H1 (cell line): ENCODE measurements at regions not wholly inside any gene's neighbourhood (a gene's known extent, or its start where the extent isn't known, plus 50 kb on each side); places are given as distances from the start of the nearest gene placed in this dataset.

ENCODE experiments used
- CTCF ChIA-PET: fragments of 300-600 bp; sonication (Branson Sonifier 250); formaldehyde crosslinking; loops from one replicate; lab custom pipeline; 2021; ENCODE audit not compliant: partially characterized antibody; lab: Charles Lee
- POLR2A ChIA-PET: fragments of 300-600 bp; sonication (Branson Sonifier 250); formaldehyde crosslinking; loops from one replicate; lab custom pipeline; 2021; ENCODE audit warnings: inconsistent platforms; ENCODE audit not compliant: partially characterized antibody; lab: Charles Lee
- DNase-seq, 2 experiments: peaks; one replicate each; pipeline versions ENCODE4 v3.0.0 to v3.0.0-alpha.2; 2010 to 2022; ENCODE audit warnings: low spot score in 2 of 2, low read depth in 1 of 2, mixed read lengths in 1 of 2
- FAIRE-seq: peaks from 2 replicates; lab custom pipeline; 2011; peaks lifted over from hg19 to GRCh38; lab: Jason Lieb, UNC
- H2AFZ ChIP-seq: 2 replicates; pipeline ENCODE4 v1.8.1; 2012; ENCODE audit warnings: low read length, inconsistent platforms
- H2AK5ac ChIP-seq: 2 replicates; pipeline ENCODE4 v1.6.1; 2013; ENCODE audit warnings: low read depth, low read length
- H2BK120ac ChIP-seq: replicated peaks from 2 replicates; pipeline ENCODE3; 2013; ENCODE audit warnings: low read depth, low read length, inconsistent platforms
- H2BK12ac ChIP-seq: 2 replicates; pipeline ENCODE4 v1.6.1; 2013; ENCODE audit warnings: low read depth, low read length
- H2BK15ac ChIP-seq: 2 replicates; pipeline ENCODE4 v1.6.1; 2013; ENCODE audit warnings: low read length
- H2BK20ac ChIP-seq: 2 replicates; pipeline ENCODE4 v1.6.1; 2013; ENCODE audit warnings: low read length
- H2BK5ac ChIP-seq: 2 replicates; pipeline ENCODE4 v1.6.1; 2013; ENCODE audit warnings: low read depth, low read length
- H3K14ac ChIP-seq: 2 replicates; pipeline ENCODE4 v1.6.1; 2013; ENCODE audit warnings: inconsistent platforms; ENCODE audit not compliant: insufficient read length
- H3K18ac ChIP-seq: 2 replicates; pipeline ENCODE4 v1.6.1; 2013; ENCODE audit warnings: low read length; ENCODE audit errors: extremely low read depth
- H3K23ac ChIP-seq: 2 replicates; pipeline ENCODE4 v1.6.1; 2013; ENCODE audit warnings: inconsistent platforms; ENCODE audit not compliant: insufficient read length
- H3K23me2 ChIP-seq: 2 replicates; pipeline ENCODE4 v1.6.1; 2013; ENCODE audit warnings: low read depth, low read length
- H3K27ac ChIP-seq: 2 replicates; pipeline ENCODE4 v1.6.1; 2011; ENCODE audit warnings: low read depth, low read length, inconsistent platforms
- H3K27me3 ChIP-seq, 4 experiments: replicated peaks in 1 of 4; 1 replicate in 1 of 4; 2 replicates in 3 of 4; pipeline versions ENCODE4 v1.6.1 to v1.8.1; 2011 to 2013; ENCODE audit warnings: low read length in 3 of 4, mild to moderate bottlenecking in 3 of 4, inconsistent platforms in 2 of 4, mixed read lengths in 2 of 4, moderate library complexity in 1 of 4; ENCODE audit not compliant: control insufficient read depth in 3 of 4, insufficient read depth in 3 of 4; ENCODE audit errors: extremely low read depth in 1 of 4
- H3K36me3 ChIP-seq, 4 experiments: 2 replicates each; pipeline versions ENCODE4 v1.6.1 to v1.8.1; 2011 to 2013; ENCODE audit warnings: mild to moderate bottlenecking in 4 of 4, low read length in 3 of 4, moderate library complexity in 2 of 4, control low read depth in 1 of 4, inconsistent platforms in 1 of 4; ENCODE audit not compliant: insufficient read depth in 4 of 4, control insufficient read depth in 2 of 4
- H3K4ac ChIP-seq: replicated peaks from 2 replicates; pipeline ENCODE3; 2013; ENCODE audit warnings: low read length, low read depth, mixed read lengths, inconsistent platforms; ENCODE audit not compliant: insufficient read length
- H3K4me1 ChIP-seq, 4 experiments: replicated peaks in 1 of 4; 1 replicate in 1 of 4; 2 replicates in 3 of 4; pipeline versions ENCODE4 v1.6.1 to v1.8.1; 2011 to 2013; ENCODE audit warnings: low read length in 3 of 4, inconsistent platforms in 2 of 4, mixed read lengths in 1 of 4; ENCODE audit not compliant: insufficient read depth in 4 of 4, control insufficient read depth in 3 of 4
- H3K4me2 ChIP-seq, 2 experiments: 2 replicates each; pipeline versions ENCODE4 v1.6.1 to v1.8.1; 2011 to 2013; ENCODE audit warnings: low read depth in 2 of 2, low read length in 2 of 2, control low read depth in 1 of 2, inconsistent platforms in 1 of 2, mild to moderate bottlenecking in 1 of 2; ENCODE audit not compliant: insufficient read depth in 1 of 2
- H3K4me3 ChIP-seq, 4 experiments: fragments of 200-600, 300-600 bp in 1 of 4; sonication (generic), shearing (Covaris generic), sonication (Bioruptor Twin) in 1 of 4; 2 replicates each; pipeline versions ENCODE4 v1.5.1 to v1.8.1; 2011 to 2016; ENCODE audit warnings: low read length in 4 of 4, low read depth in 3 of 4, control low read depth in 2 of 4, inconsistent platforms in 2 of 4, mild to moderate bottlenecking in 2 of 4, mixed read lengths in 1 of 4, moderate library complexity in 1 of 4; ENCODE audit not compliant: insufficient read depth in 2 of 4; ENCODE audit errors: extremely low read depth in 1 of 4
- H3K56ac ChIP-seq: replicated peaks from 2 replicates; pipeline ENCODE3; 2013; ENCODE audit warnings: low read depth, mild to moderate bottlenecking, mixed read lengths, low read length, inconsistent platforms; ENCODE audit not compliant: insufficient read length
- H3K79me1 ChIP-seq: 2 replicates; pipeline ENCODE4 v1.6.1; 2013; ENCODE audit warnings: low read depth, low read length, control low read depth
- H3K79me2 ChIP-seq, 2 experiments: 2 replicates each; pipeline versions ENCODE4 v1.6.1 to v1.8.1; 2012 to 2013; ENCODE audit warnings: low read length in 2 of 2, mild to moderate bottlenecking in 2 of 2, inconsistent platforms in 1 of 2; ENCODE audit not compliant: insufficient read depth in 2 of 2, control insufficient read depth in 1 of 2
- H3K9ac ChIP-seq, 4 experiments: replicated peaks in 1 of 4; 1 replicate in 1 of 4; 2 replicates in 3 of 4; pipeline versions ENCODE4 v1.6.1 to v1.8.1; 2011 to 2013; ENCODE audit warnings: low read depth in 3 of 4, low read length in 3 of 4, control low read depth in 2 of 4, mild to moderate bottlenecking in 2 of 4, moderate library complexity in 2 of 4, inconsistent platforms in 1 of 4; ENCODE audit errors: extremely low read depth in 1 of 4
- H3K9me3 ChIP-seq, 2 experiments: 2 replicates each; pipeline versions ENCODE4 v1.6.1 to v1.8.1; 2012 to 2013; ENCODE audit warnings: mild to moderate bottlenecking in 2 of 2, moderate library complexity in 2 of 2, control low read depth in 1 of 2, inconsistent platforms in 1 of 2, low read depth in 1 of 2, low read length in 1 of 2, mixed read lengths in 1 of 2; ENCODE audit not compliant: insufficient read depth in 2 of 2
- H4K20me1 ChIP-seq, 2 experiments: replicated peaks in 1 of 2; 2 replicates each; pipeline versions ENCODE3 to v1.8.1; 2011 to 2013; ENCODE audit warnings: inconsistent platforms in 2 of 2, low read length in 2 of 2, mild to moderate bottlenecking in 1 of 2; ENCODE audit not compliant: insufficient read depth in 2 of 2, control insufficient read depth in 1 of 2
- H4K5ac ChIP-seq: 2 replicates; pipeline ENCODE4 v1.6.1; 2013; ENCODE audit warnings: low read length, low read depth, mixed read lengths, inconsistent platforms; ENCODE audit not compliant: insufficient read length
- H4K8ac ChIP-seq: 2 replicates; pipeline ENCODE4 v1.8.0; 2013; ENCODE audit warnings: mild to moderate bottlenecking, moderate library complexity, low read length, inconsistent platforms; ENCODE audit not compliant: insufficient read depth; ENCODE audit errors: extremely low read depth
- H4K91ac ChIP-seq: replicated peaks from 2 replicates; pipeline ENCODE3; 2013; ENCODE audit warnings: low read length, mixed read lengths, inconsistent platforms; ENCODE audit not compliant: insufficient read length
- CBX8 ChIP-seq: fragments of 300-800, 300-1000 bp; sonication (generic); IDR thresholded peaks from 2 replicates; pipeline ENCODE4 v1.7.1; 2016; ENCODE audit warnings: low read depth, low read length, borderline replicate concordance
- CHD2 ChIP-seq: IDR thresholded peaks from 2 replicates; pipeline ENCODE4 v1.6.1; 2012; ENCODE audit warnings: low read length, improper control_type of control experiment
- CTBP2 ChIP-seq: IDR thresholded peaks from 2 replicates; pipeline ENCODE4 v1.7.0; 2011; ENCODE audit warnings: borderline replicate concordance, mild to moderate bottlenecking, moderate library complexity, mixed read lengths, low read length; ENCODE audit not compliant: insufficient read depth, insufficient read length
- GABPA ChIP-seq: IDR thresholded peaks from 2 replicates; pipeline ENCODE4 v1.6.1; 2011; ENCODE audit warnings: mild to moderate bottlenecking, low read length, moderate library complexity, borderline replicate concordance; ENCODE audit not compliant: insufficient read depth
- JUN ChIP-seq: IDR thresholded peaks from 2 replicates; pipeline ENCODE4 v1.6.1; 2011; ENCODE audit warnings: low read depth, mild to moderate bottlenecking, improper control_type of control experiment, low read length
- MAFK ChIP-seq: IDR thresholded peaks from 2 replicates; pipeline ENCODE4 v1.6.1; 2012; ENCODE audit warnings: low read depth, mild to moderate bottlenecking, improper control_type of control experiment, low read length
- POLR2A ChIP-seq, 2 experiments: IDR thresholded peaks; 1 replicate in 1 of 2; 2 replicates in 1 of 2; pipeline ENCODE4 v1.6.1; 2011; ENCODE audit warnings: low read depth in 2 of 2, low read length in 2 of 2, mild to moderate bottlenecking in 2 of 2; ENCODE audit errors: control extremely low read depth in 1 of 2
- POU5F1 ChIP-seq: IDR thresholded peaks from 2 replicates; pipeline ENCODE4 v1.6.1; 2011; ENCODE audit warnings: low read depth, mild to moderate bottlenecking, low read length, moderate library complexity
- RBBP5 ChIP-seq: IDR thresholded peaks from 2 replicates; pipeline ENCODE4 v1.7.1; 2012; ENCODE audit warnings: low read depth, mild to moderate bottlenecking, inconsistent platforms, low read length, moderate library complexity, borderline replicate concordance
- RXRA ChIP-seq: IDR thresholded peaks from 2 replicates; pipeline ENCODE4 v1.6.1; 2011; ENCODE audit warnings: low read depth, mild to moderate bottlenecking, low read length, moderate library complexity; ENCODE audit not compliant: insufficient read depth
- SP1 ChIP-seq: IDR thresholded peaks from 2 replicates; pipeline ENCODE4 v1.6.1; 2011; ENCODE audit warnings: low read depth, low read length
- SUZ12 ChIP-seq: fragments of 200-600 bp; sonication (generic); IDR thresholded peaks from 2 replicates; pipeline ENCODE4 v1.6.1; 2012; ENCODE audit warnings: mild to moderate bottlenecking, inconsistent platforms, low read length, moderate library complexity, mixed read lengths
- TAF1 ChIP-seq: IDR thresholded peaks from 2 replicates; pipeline ENCODE4 v1.6.1; 2011; ENCODE audit warnings: mild to moderate bottlenecking, low read depth, low read length
- YY1 ChIP-seq: IDR thresholded peaks from 2 replicates; pipeline ENCODE4 v1.6.1; 2011; ENCODE audit warnings: low read depth, mild to moderate bottlenecking, low read length
- ZNF274 ChIP-seq: IDR thresholded peaks from 2 replicates; pipeline ENCODE4 v1.7.0; 2012; ENCODE audit warnings: low read length, borderline replicate concordance; ENCODE audit errors: extremely low read depth
- WGBS, 2 experiments: shearing (Covaris generic) in 1 of 2; methylation state at CpG; one replicate each; pipeline versions ENCODE4 v1.1.6 to v1.1.7; 2013 to 2015; ENCODE audit warnings: low lambda C conversion rate in 2 of 2, mixed read lengths in 2 of 2, inconsistent platforms in 1 of 2, low coverage in 1 of 2, missing lambda C conversion rate in 1 of 2; ENCODE audit not compliant: insufficient replicate concordance in 2 of 2, insufficient coverage in 1 of 2, insufficient read length in 1 of 2; ENCODE audit errors: extremely low coverage in 1 of 2, missing lambda C conversion rate in 1 of 2; 5-methylcytosine and 5-hydroxymethylcytosine counted together
- TF ChIP-seq, protein P1 (sequence below): IDR thresholded peaks from 2 replicates; pipeline ENCODE4 v1.6.1; 2012; ENCODE audit warnings: inconsistent platforms

DNA sequence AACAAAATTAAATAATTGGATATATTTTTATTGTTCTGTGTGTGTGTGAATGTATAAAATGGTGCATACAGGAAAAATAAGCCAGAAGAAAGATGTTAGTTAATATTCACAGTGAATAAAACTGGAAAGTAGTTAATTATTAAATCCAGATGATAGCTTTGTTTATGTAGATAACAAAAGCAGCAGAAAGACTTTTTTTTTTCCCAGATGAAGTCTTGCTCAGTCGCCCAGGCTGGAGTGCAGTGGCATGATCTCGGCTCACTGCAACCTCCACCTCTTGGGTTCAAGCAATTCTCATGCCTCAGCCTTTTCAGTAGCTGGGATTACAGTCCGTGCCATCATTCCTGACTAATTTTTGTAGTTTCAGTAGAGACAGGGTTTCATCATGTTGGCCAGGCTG is 140.1 kb downstream of the ZNF486 start:
- Histone ChIP-seq H2AFZ (no peak overlapping the region), H4K20me1 (no peaks in the 10 kb centered on the region), H3K9me3 (no peaks in the 10 kb centered on the region), H3K56ac (no peak overlapping the region), H3K4ac (no peak overlapping the region), H2BK5ac (no peak overlapping the region), H3K18ac (no peak overlapping the region), H3K79me2 (no peaks in the 10 kb centered on the region), H4K91ac (no peak overlapping the region), H3K27me3 (no peaks in the 10 kb centered on the region), H4K5ac (no peak overlapping the region), H3K36me3 (no peaks in the 10 kb centered on the region), H3K4me3 (no peak overlapping the region), H2AK5ac (no peak overlapping the region), H3K23ac (no peak overlapping the region), H3K4me1 (no peaks in the 10 kb centered on the region), H2BK120ac (no peak overlapping the region), H2BK15ac (no peak overlapping the region), H3K4me2 (no peak overlapping the region), H3K27ac (no peak overlapping the region), H2BK12ac (no peak overlapping the region), H3K14ac (no peak overlapping the region), H3K79me1 (no peaks in the 10 kb centered on the region), H3K9ac (no peak overlapping the region), H4K8ac (no peak overlapping the region), H3K23me2 (no peaks in the 10 kb centered on the region), H2BK20ac (no peak overlapping the region)
- WGBS, 2 experiments: 89% methylated on average over 3 of the region's 3 CpGs; no CpG with 5 or more reads in 1 of the 2 experiments
- POLR2A ChIA-PET: interaction anchor here (0.8 kb wide), 1 partner anchor 69 kb away, joined by 3 read pairs; no protein-coding TSS in a partner anchor
- FAIRE-seq: no peak
- DNase-seq: no peak
- CTCF ChIA-PET: interaction anchor here (0.5 kb wide), 1 partner anchor 122 kb away, joined by 3 read pairs; no protein-coding TSS in a partner anchor
- TF ChIP-seq RXRA (no peak), POLR2A (IDR thresholded peaks at IDR 0.05; ENCODE audit: control extremely low read depth in 1 of 2, low read depth in 2 of 2, low read length in 2 of 2) (no peak), POU5F1 (no peak), TAF1 (no peak), JUN (no peak), RBBP5 (no peak), CHD2 (no peak), SP1 (no peak), SUZ12 (no peak), CTBP2 (no peak), YY1 (no peak), MAFK (no peak), CBX8 (no peak), GABPA (no peak), ZNF274 (no peak)
- TF ChIP-seq, protein P1, sequence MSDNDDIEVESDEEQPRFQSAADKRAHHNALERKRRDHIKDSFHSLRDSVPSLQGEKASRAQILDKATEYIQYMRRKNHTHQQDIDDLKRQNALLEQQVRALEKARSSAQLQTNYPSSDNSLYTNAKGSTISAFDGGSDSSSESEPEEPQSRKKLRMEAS: no peak
